Uterus (tissue), 3 donors: ENCODE measurements at regions not wholly inside any gene's neighbourhood (a gene's known extent, or its start where the extent isn't known, plus 50 kb on each side); places are given as distances from the start of the nearest gene placed in this dataset.

Experiments used
- DNase-seq, 2 donors: peaks; one replicate each; pipeline ENCODE4 v3.0.0-alpha.2; 2019 to 2020
- H3K27ac ChIP-seq, 2 donors: fragments of 200-600 bp; sonication (generic); 1 replicate in 1 of 2; 2 replicates in 1 of 2; pipeline ENCODE4 v1.5.1; 2016 to 2018
- H3K27me3 ChIP-seq, 2 donors: fragments of 200-600 bp; sonication (generic); one replicate each; pipeline ENCODE4 v1.5.1; 2018 to 2019; ENCODE audit warnings: control low read depth in 1 of 2
- H3K36me3 ChIP-seq, 2 donors: fragments of 200-600 bp; sonication (generic); one replicate each; pipeline ENCODE4 v1.5.1; 2019; ENCODE audit warnings: control low read depth in 1 of 2
- H3K4me1 ChIP-seq, 2 donors: fragments of 200-600 bp; sonication (generic); one replicate each; pipeline ENCODE4 v1.5.1; 2018 to 2019; ENCODE audit warnings: control low read depth in 1 of 2
- H3K4me3 ChIP-seq, 2 donors: fragments of 200-600 bp; sonication (generic); 1 replicate in 1 of 2; 2 replicates in 1 of 2; pipeline ENCODE4 v1.5.1; 2018 to 2019; ENCODE audit warnings: mild to moderate bottlenecking in 1 of 2
- H3K9me3 ChIP-seq, 2 donors: fragments of 200-600 bp; sonication (generic); one replicate each; pipeline ENCODE4 v1.5.1; 2019; ENCODE audit warnings: control low read depth in 1 of 2
- POLR2A ChIP-seq, 2 donors: fragments of 450-650 bp; IDR thresholded peaks; one replicate each; pipeline ENCODE4 v1.6.1; 2016; ENCODE audit warnings: antibody characterized with exemption in 2 of 2, mild to moderate bottlenecking in 1 of 2, moderate library complexity in 1 of 2
- intact Hi-C: fragments of 100-400 bp; cut with DNase I; formaldehyde crosslinking; loops from one replicate; pipeline ENCODE4 v1.15.1; 2023; ENCODE audit warnings: low total_unique reads
- TF ChIP-seq, protein P1 (sequence below), 4 experiments: fragments of 200-600 bp in 2 of 4; fragments of 450-650 bp in 2 of 4; sonication (generic) in 2 of 4; IDR thresholded peaks; one replicate each; pipeline ENCODE4 v1.5.1; 2016 to 2019; ENCODE audit warnings: antibody characterized with exemption in 4 of 4, mild to moderate bottlenecking in 2 of 4, moderate library complexity in 1 of 4
- donor health status: DM: yes; HTN: yes; CAD: no.

DNA sequence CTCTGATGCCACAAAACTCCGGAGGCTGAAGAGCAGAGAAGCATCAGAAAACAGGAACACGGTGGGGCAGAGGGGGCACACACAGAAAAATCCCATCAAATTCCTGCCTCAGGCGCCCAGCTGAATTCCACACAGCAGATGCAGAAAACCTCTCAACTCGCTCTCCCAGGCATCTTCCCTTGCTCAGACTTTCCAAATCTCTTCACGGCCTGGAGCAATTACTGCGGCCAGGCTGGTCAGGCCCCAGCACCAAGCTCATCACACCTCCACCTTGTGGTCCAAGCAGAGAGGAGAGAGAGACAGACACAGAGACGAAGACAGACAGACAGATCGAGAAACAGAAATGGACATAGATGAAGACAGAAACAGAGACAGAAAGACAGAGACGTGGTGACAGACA is 89.0 kb downstream of the NCOR2 start:
- no peak overlapping the region for H3K27ac ChIP-seq
- TF ChIP-seq, protein P1, sequence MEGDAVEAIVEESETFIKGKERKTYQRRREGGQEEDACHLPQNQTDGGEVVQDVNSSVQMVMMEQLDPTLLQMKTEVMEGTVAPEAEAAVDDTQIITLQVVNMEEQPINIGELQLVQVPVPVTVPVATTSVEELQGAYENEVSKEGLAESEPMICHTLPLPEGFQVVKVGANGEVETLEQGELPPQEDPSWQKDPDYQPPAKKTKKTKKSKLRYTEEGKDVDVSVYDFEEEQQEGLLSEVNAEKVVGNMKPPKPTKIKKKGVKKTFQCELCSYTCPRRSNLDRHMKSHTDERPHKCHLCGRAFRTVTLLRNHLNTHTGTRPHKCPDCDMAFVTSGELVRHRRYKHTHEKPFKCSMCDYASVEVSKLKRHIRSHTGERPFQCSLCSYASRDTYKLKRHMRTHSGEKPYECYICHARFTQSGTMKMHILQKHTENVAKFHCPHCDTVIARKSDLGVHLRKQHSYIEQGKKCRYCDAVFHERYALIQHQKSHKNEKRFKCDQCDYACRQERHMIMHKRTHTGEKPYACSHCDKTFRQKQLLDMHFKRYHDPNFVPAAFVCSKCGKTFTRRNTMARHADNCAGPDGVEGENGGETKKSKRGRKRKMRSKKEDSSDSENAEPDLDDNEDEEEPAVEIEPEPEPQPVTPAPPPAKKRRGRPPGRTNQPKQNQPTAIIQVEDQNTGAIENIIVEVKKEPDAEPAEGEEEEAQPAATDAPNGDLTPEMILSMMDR (IDR thresholded peaks at IDR 0.05) = no peak
- TF ChIP-seq POLR2A (IDR thresholded peaks at IDR 0.05) = no peak
- no peaks in the 10 kb centered on the region for H3K36me3 ChIP-seq
- H3K4me3 ChIP-seq = no peak overlapping the region
- no peaks in the 10 kb centered on the region for H3K27me3 ChIP-seq
- no peaks in the 10 kb centered on the region for H3K9me3 ChIP-seq
- peaks cover 0 to 11% of the 10 kb centered on the region in 2 donors for H3K4me1 ChIP-seq
- no peak for DNase-seq
- intact Hi-C loops = no loop called here

DNA sequence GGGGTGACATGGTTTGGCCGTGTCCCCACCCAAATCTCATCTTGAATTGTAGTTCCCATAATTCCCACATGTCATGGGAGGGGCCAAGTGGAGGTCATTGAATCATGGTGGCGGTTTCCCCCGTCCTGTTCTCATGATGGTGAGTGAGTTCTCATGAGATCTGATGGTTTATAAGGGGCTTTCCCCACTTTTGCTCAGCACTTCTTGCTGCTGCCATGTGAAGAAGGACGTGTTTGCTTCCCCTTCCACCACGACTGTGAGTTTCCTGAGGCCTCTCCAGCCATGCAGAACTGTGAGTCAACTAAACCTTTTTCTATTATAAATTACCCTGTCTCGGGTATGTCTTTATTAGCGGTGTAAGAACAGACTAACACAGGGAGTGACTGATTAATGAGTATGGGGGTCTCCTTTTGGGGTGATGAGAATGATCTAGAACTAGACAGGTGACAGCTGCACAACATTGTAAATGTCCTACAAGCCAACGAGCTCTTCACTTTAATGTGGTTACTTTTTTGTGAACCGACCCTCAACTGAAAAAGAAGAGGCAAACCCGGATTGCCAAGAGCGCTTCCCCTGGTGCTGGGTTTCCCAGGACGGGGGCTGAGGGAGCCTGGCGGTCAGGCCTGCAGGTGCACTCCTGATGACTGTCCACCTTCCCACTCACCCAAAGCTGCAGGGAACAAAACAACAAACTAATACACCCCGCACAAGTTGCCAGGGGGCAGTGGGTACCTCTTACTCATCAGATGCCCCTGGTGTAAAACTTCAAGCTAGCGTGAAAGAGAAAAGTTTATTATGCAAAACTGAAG is 90.1 kb downstream of the NCOR2 start:
- Histone ChIP-seq H3K36me3 (no peaks in the 10 kb centered on the region), H3K27ac (no peak overlapping the region)

GRCh38 chr12:124476011-124476400 is 91.4 kb downstream of the NCOR2 start:
- TF ChIP-seq POLR2A (IDR thresholded peaks at IDR 0.05) = no peak
- TF ChIP-seq, protein P1 (IDR thresholded peaks at IDR 0.05) = no peak
- Histone ChIP-seq H3K4me3 (no peak overlapping the region), H3K27ac (no peak overlapping the region), H3K4me1 (peaks cover 0 to 6% of the 10 kb centered on the region in 2 donors), H3K9me3 (peaks cover 0 to 4% of the 10 kb centered on the region in 2 donors), H3K36me3 (no peaks in the 10 kb centered on the region), H3K27me3 (no peaks in the 10 kb centered on the region)
- intact Hi-C loops = no loop called here
- no peak for DNase-seq

More for the DNA sequence above, 90.1 kb downstream of the NCOR2 start:
- TF ChIP-seq, protein P1 (IDR thresholded peaks at IDR 0.05) = no peak
- no peak for TF ChIP-seq POLR2A (IDR thresholded peaks at IDR 0.05)
- intact Hi-C loops = no loop called here
- H3K4me3 ChIP-seq = no peak overlapping the region
- peaks cover 0 to 11% of the 10 kb centered on the region in 2 donors for H3K4me1 ChIP-seq
- peaks cover 0 to 4% of the 10 kb centered on the region in 2 donors for H3K9me3 ChIP-seq
- no peaks in the 10 kb centered on the region for H3K27me3 ChIP-seq
- no peak for DNase-seq

DNA sequence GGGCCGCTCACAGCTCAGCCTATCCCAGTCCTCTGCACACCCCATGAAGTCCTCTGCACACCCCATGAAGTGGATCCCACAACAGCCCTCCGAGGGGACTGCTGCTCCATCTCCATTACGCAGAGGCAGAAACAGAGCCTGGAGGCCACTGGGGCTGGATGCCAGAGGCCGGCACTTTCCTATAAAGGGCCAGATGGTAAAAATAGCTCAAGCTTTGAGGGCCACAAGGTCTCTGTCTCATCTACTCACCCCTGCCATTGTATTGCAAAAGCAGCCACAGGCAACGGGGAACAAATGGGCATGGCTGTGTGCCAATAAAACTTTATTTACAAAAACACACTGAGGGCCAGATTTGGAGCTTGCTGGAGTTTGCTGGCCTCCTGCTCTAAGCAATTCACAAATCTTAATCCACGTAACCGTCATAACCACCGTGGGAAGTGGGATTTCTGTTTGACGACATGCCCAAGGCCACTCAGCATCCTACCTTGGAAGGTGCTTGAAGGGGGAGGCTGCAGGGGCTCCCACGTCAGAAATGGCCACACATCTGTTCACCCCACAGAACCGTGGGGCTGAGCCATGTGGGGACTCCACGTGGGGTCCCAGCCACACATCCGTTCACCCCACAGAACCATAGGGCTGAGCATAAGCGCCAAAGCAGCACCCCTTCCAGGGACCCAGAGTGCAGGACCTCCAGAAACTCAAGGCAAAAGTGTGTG is 92.0 kb downstream of the NCOR2 start:
- Histone ChIP-seq H3K9me3 (peaks cover 0 to 4% of the 10 kb centered on the region in 2 donors), H3K27ac (no peak overlapping the region), H3K4me3 (no peak overlapping the region), H3K36me3 (no peaks in the 10 kb centered on the region), H3K27me3 (no peaks in the 10 kb centered on the region), H3K4me1 (peaks cover 0 to 5% of the 10 kb centered on the region in 2 donors)
- DNase-seq = no peak
- intact Hi-C loops = no loop called here
- TF ChIP-seq, protein P1 (IDR thresholded peaks at IDR 0.05) = no peak
- no peak for TF ChIP-seq POLR2A (IDR thresholded peaks at IDR 0.05)

- DNase-seq = no peak
- intact Hi-C loops = no loop called here
- no peak overlapping the region for H3K27ac ChIP-seq
- peaks cover 0 to 4% of the 10 kb centered on the region in 2 donors for H3K9me3 ChIP-seq
- TF ChIP-seq, protein P1 (IDR thresholded peaks at IDR 0.05) = no peak
- no peak for TF ChIP-seq POLR2A (IDR thresholded peaks at IDR 0.05)
- no peaks in the 10 kb centered on the region for H3K27me3 ChIP-seq
- H3K36me3 ChIP-seq = no peaks in the 10 kb centered on the region
- H3K4me1 ChIP-seq = no peaks in the 10 kb centered on the region
- no peak overlapping the region for H3K4me3 ChIP-seq
These were observed 92.7 kb downstream of the NCOR2 start for GRCh38 chr12:124474709-124475108.
